ENCODE measurements at regions not wholly inside any gene's neighbourhood (a gene's known extent, or its start where the extent isn't known, plus 50 kb on each side); places are given as distances from the start of the nearest gene placed in this dataset.

- no peak for TF ChIP-seq CTCF (IDR thresholded peaks at IDR 0.05)
- no peak for TF ChIP-seq POLR2A (IDR thresholded peaks at IDR 0.05)
Observed at GRCh38 chr1:59004755-59005154, 220.9 kb upstream of the JUN start.
